H9 (cell line): ENCODE measurements at regions not wholly inside any gene's neighbourhood (a gene's known extent, or its start where the extent isn't known, plus 50 kb on each side); places are given as distances from the start of the nearest gene placed in this dataset.

Source experiments
- DNase-seq: peaks from one replicate; pipeline ENCODE4 v3.0.0-alpha.2; 2017
- H2AFZ ChIP-seq: one replicate; pipeline ENCODE4 v1.6.1; 2013; ENCODE audit warnings: mild to moderate bottlenecking, low read length, control low read depth, moderate library complexity
- H2AK5ac ChIP-seq: 2 replicates; pipeline ENCODE4 v1.6.1; 2013; ENCODE audit warnings: low read length, control low read depth, mixed read lengths; ENCODE audit not compliant: insufficient read length
- H2BK120ac ChIP-seq: one replicate; pipeline ENCODE4 v1.6.1; 2013; ENCODE audit warnings: low read depth, mild to moderate bottlenecking, low read length, control low read depth, inconsistent platforms; ENCODE audit not compliant: poor library complexity, severe bottlenecking
- H2BK12ac ChIP-seq: 2 replicates; pipeline ENCODE4 v1.6.1; 2013; ENCODE audit warnings: low read length, control low read depth, mixed read lengths, low read depth; ENCODE audit not compliant: insufficient read length
- H2BK15ac ChIP-seq: 2 replicates; pipeline ENCODE4 v1.6.1; 2013; ENCODE audit warnings: low read depth, low read length, control low read depth
- H2BK20ac ChIP-seq: one replicate; pipeline ENCODE4 v1.6.1; 2013; ENCODE audit warnings: low read depth, mild to moderate bottlenecking, low read length, control low read depth, inconsistent platforms; ENCODE audit not compliant: poor library complexity, severe bottlenecking
- H2BK5ac ChIP-seq: 2 replicates; pipeline ENCODE4 v1.6.1; 2013; ENCODE audit warnings: low read length, control low read depth, mixed read lengths; ENCODE audit not compliant: insufficient read length
- H3K14ac ChIP-seq: 2 replicates; pipeline ENCODE4 v1.6.1; 2013; ENCODE audit warnings: low read length, control low read depth; ENCODE audit not compliant: insufficient read depth
- H3K18ac ChIP-seq: 2 replicates; pipeline ENCODE4 v1.6.1; 2013; ENCODE audit warnings: low read depth, mild to moderate bottlenecking, mixed read lengths, low read length, control low read depth; ENCODE audit not compliant: insufficient read length
- H3K23ac ChIP-seq: 2 replicates; pipeline ENCODE4 v1.6.1; 2013; ENCODE audit warnings: low read length, control low read depth, mixed read lengths, low read depth; ENCODE audit not compliant: insufficient read length
- H3K23me2 ChIP-seq: 2 replicates; pipeline ENCODE4 v1.6.1; 2013; ENCODE audit warnings: low read depth, mild to moderate bottlenecking, mixed read lengths, low read length, control low read depth; ENCODE audit not compliant: insufficient read length, poor library complexity, severe bottlenecking
- H3K27ac ChIP-seq: 2 replicates; pipeline ENCODE4 v1.5.1; 2013; ENCODE audit warnings: low read length, control low read depth, mixed read lengths, low read depth; ENCODE audit not compliant: insufficient read length
- H3K27me3 ChIP-seq: 2 replicates; pipeline ENCODE4 v1.6.1; 2013; ENCODE audit warnings: low read length, control low read depth, inconsistent platforms; ENCODE audit not compliant: insufficient read depth
- H3K4ac ChIP-seq: 2 replicates; pipeline ENCODE4 v1.6.1; 2013; ENCODE audit warnings: low read depth, mild to moderate bottlenecking, control low read depth, inconsistent platforms, low read length, moderate library complexity
- H3K4me1 ChIP-seq: 2 replicates; pipeline ENCODE4 v1.6.1; 2013; ENCODE audit warnings: low read length, control low read depth, inconsistent platforms; ENCODE audit not compliant: insufficient read depth
- H3K4me2 ChIP-seq: 2 replicates; pipeline ENCODE4 v1.6.1; 2013; ENCODE audit warnings: low read length, control low read depth, mixed read lengths; ENCODE audit not compliant: insufficient read length, insufficient read depth
- H3K56ac ChIP-seq: 2 replicates; pipeline ENCODE4 v1.6.1; 2013; ENCODE audit warnings: low read depth, mild to moderate bottlenecking, mixed read lengths, low read length, control low read depth; ENCODE audit not compliant: insufficient read length
- H3K79me1 ChIP-seq: 2 replicates; pipeline ENCODE4 v1.6.1; 2013; ENCODE audit warnings: low read depth, mild to moderate bottlenecking, moderate library complexity, low read length, control low read depth, inconsistent platforms; ENCODE audit not compliant: insufficient read depth, poor library complexity, severe bottlenecking
- H3K79me2 ChIP-seq: 2 replicates; pipeline ENCODE4 v1.6.1; 2013; ENCODE audit warnings: low read length, control low read depth, inconsistent platforms; ENCODE audit not compliant: insufficient read depth
- H3K9ac ChIP-seq: 2 replicates; pipeline ENCODE4 v1.6.1; 2013; ENCODE audit warnings: low read length, control low read depth, mixed read lengths; ENCODE audit not compliant: insufficient read length; ENCODE audit errors: extremely low read depth
- H3K9me3 ChIP-seq: one replicate; pipeline ENCODE4 v1.6.1; 2013; ENCODE audit warnings: low read depth, low read length, inconsistent platforms; ENCODE audit not compliant: control insufficient read depth
- H3T11ph ChIP-seq: one replicate; pipeline ENCODE4 v1.6.1; 2013; ENCODE audit warnings: mild to moderate bottlenecking, low read length, control low read depth, inconsistent platforms
- H4K20me1 ChIP-seq: one replicate; pipeline ENCODE4 v1.6.1; 2013; ENCODE audit not compliant: control insufficient read depth, insufficient read length, insufficient read depth
- H4K5ac ChIP-seq: 2 replicates; pipeline ENCODE4 v1.6.1; 2013; ENCODE audit warnings: low read depth, mild to moderate bottlenecking, mixed read lengths, low read length, control low read depth; ENCODE audit not compliant: insufficient read length
- H4K8ac ChIP-seq: replicated peaks from 2 replicates; pipeline ENCODE4 v1.6.1; 2013; ENCODE audit warnings: low read length, control low read depth, mixed read lengths, low read depth; ENCODE audit not compliant: insufficient read length
- H4K91ac ChIP-seq: 2 replicates; pipeline ENCODE4 v1.6.1; 2013; ENCODE audit warnings: low read depth, mild to moderate bottlenecking, moderate library complexity, mixed read lengths, low read length, control low read depth; ENCODE audit not compliant: insufficient read length
- H3K27ac Mint-ChIP-seq, 3 experiments: 2 replicates in 2 of 3; 3 replicates in 1 of 3; pipeline ENCODE4 v1.8.0; 2020 to 2021; ENCODE audit warnings: mixed read lengths in 3 of 3, mild to moderate bottlenecking in 1 of 3, moderate library complexity in 1 of 3
- H3K27me3 Mint-ChIP-seq: 2 replicates; pipeline ENCODE4 v1.8.0; 2021; ENCODE audit warnings: low read depth, mild to moderate bottlenecking, moderate library complexity, mixed read lengths
- H3K36me3 Mint-ChIP-seq, 3 experiments: 2 replicates in 2 of 3; 3 replicates in 1 of 3; pipeline ENCODE4 v1.8.0; 2020 to 2021; ENCODE audit warnings: low read depth in 3 of 3, mixed read lengths in 3 of 3; ENCODE audit not compliant: insufficient read depth in 1 of 3
- H3K4me1 Mint-ChIP-seq, 2 experiments: 2 replicates each; pipeline ENCODE4 v1.8.0; 2020; ENCODE audit warnings: mixed read lengths in 2 of 2
- H3K4me3 Mint-ChIP-seq, 2 experiments: 2 replicates in 1 of 2; 3 replicates in 1 of 2; pipeline ENCODE4 v1.8.0; 2020 to 2021; ENCODE audit warnings: mild to moderate bottlenecking in 2 of 2, mixed read lengths in 2 of 2, moderate library complexity in 1 of 2
- H3K9me3 Mint-ChIP-seq, 2 experiments: 2 replicates in 1 of 2; 3 replicates in 1 of 2; pipeline ENCODE4 v1.8.0; 2020; ENCODE audit warnings: mild to moderate bottlenecking in 2 of 2, mixed read lengths in 2 of 2, moderate library complexity in 1 of 2
- CTCF ChIP-seq: fragments of 200-600 bp; sonication (generic); conservative IDR thresholded peaks from 3 replicates; pipeline ENCODE4 v1.8.0; 2021; ENCODE audit warnings: antibody characterized with exemption, mild to moderate bottlenecking
- WGBS: extraction: QIAGEN DNeasy Blood & Tissue Kit; methylation state at CpG from one replicate; pipeline ENCODE4 v1.1.7; 2013; ENCODE audit warnings: missing lambda C conversion rate, low lambda C conversion rate, mixed read lengths; ENCODE audit not compliant: insufficient read length; ENCODE audit errors: extremely low coverage; 5-methylcytosine and 5-hydroxymethylcytosine counted together

DNA sequence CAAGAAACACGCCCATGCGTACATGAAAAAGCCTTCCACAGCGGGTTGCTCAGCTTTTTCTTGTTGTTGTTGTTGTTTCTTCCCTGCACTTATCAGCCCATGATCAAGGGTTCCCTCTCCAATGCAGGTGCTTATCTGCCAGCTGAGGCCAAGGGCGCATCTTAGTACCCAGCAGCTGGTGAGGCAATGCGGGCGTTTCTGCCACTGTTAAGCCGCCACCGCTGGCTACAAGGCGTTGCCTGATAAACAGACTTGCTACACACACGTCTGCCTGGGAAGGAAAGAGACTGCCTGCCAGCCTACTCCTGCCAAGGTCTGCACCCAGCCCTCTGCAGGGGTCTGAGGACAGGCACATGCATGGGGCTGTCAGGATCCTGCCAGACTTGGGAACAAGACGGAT is 345.9 kb downstream of the BCL11B start:
- H3K27ac Mint-ChIP-seq, result no peak overlapping the region
- Histone ChIP-seq H3K27me3 (no peaks in the 10 kb centered on the region), H3T11ph (no peak overlapping the region), H3K9ac (no peak overlapping the region), H3K4me2 (no peak overlapping the region), H3K9me3 (no peaks in the 10 kb centered on the region), H3K14ac (no peak overlapping the region; the same call in 1 of the 2 replicates), H3K4ac (no peak overlapping the region), H2BK15ac (no peak overlapping the region), H4K20me1 (no peaks in the 10 kb centered on the region), H3K56ac (no peak overlapping the region), H2BK120ac (no peak overlapping the region), H2AK5ac (no peak overlapping the region), H2BK5ac (no peak overlapping the region), H3K27ac (no peak overlapping the region), H3K4me1 (no peaks in the 10 kb centered on the region), H2BK20ac (no peak overlapping the region), H2AFZ (no peak overlapping the region), H4K5ac (no peak overlapping the region), H4K91ac (no peak overlapping the region), H3K79me1 (no peaks in the 10 kb centered on the region), H3K18ac (no peak overlapping the region), H3K23me2 (no peaks in the 10 kb centered on the region), H3K23ac (no peak overlapping the region), H4K8ac (no peak overlapping the region), H2BK12ac (no peak overlapping the region), H3K79me2 (no peaks in the 10 kb centered on the region)
- peaks cover 5 to 6% of the 10 kb centered on the region in 2 experiments for H3K4me1 Mint-ChIP-seq
- no peak for TF ChIP-seq CTCF
- no CpG with 5 or more reads among the region's 11 CpGs for whole genome bisulfite sequencing
- no peak for DNase-seq
- H3K27me3 Mint-ChIP-seq, result peaks cover 2% of the 10 kb centered on the region; the same call in 1 of the 2 replicates
- no peak overlapping the region for H3K4me3 Mint-ChIP-seq
- no peaks in the 10 kb centered on the region; a peak in 2 of 5 replicates for H3K9me3 Mint-ChIP-seq
- H3K36me3 Mint-ChIP-seq, result no peaks in the 10 kb centered on the region
